C4-2B (cell line): ENCODE measurements at regions not wholly inside any gene's neighbourhood (a gene's known extent, or its start where the extent isn't known, plus 50 kb on each side); places are given as distances from the start of the nearest gene placed in this dataset.

ENCODE experiments used
- CTCF ChIP-seq: fragments of 450-650 bp; conservative IDR thresholded peaks from 2 replicates; pipeline ENCODE4 v1.5.1; 2017; ENCODE audit warnings: mild to moderate bottlenecking
- ZFX ChIP-seq: fragments of 450-650 bp; IDR thresholded peaks from 2 replicates; pipeline ENCODE4 v1.6.1; 2017

GRCh38 chr12:66066137-66066928 is 64.2 kb downstream of the LLPH start:
- TF ChIP-seq CTCF (no peak), ZFX (no peak)
